SK-N-SH (cell line): ENCODE measurements at regions not wholly inside any gene's neighbourhood (a gene's known extent, or its start where the extent isn't known, plus 50 kb on each side); places are given as distances from the start of the nearest gene placed in this dataset.

Source experiments
- CTCF ChIP-seq: fragments of 200-600 bp; sonication (generic); IDR thresholded peaks from 2 replicates; pipeline ENCODE4 v1.6.1; 2017; ENCODE audit warnings: antibody characterized with exemption, mild to moderate bottlenecking, moderate library complexity
- EZH2phosphoT487 ChIP-seq: fragments of 200-600 bp; sonication (generic); IDR thresholded peaks from 2 replicates; pipeline ENCODE4 v1.6.1; 2017; ENCODE audit warnings: low read depth, mixed run types, mild to moderate bottlenecking, antibody characterized with exemption, moderate library complexity, borderline replicate concordance
- MEF2A ChIP-seq: IDR thresholded peaks from 2 replicates; pipeline ENCODE4 v1.4.0; 2012; ENCODE audit warnings: low read depth, borderline replicate concordance
- NRF1 ChIP-seq: IDR thresholded peaks from 2 replicates; pipeline ENCODE4 v1.6.1; 2012; ENCODE audit warnings: low read depth, mild to moderate bottlenecking, low read length
- POLR2AphosphoS5 ChIP-seq: IDR thresholded peaks from 2 replicates; pipeline ENCODE4 v1.6.1; 2012; ENCODE audit warnings: low read depth, low read length
- REST ChIP-seq: IDR thresholded peaks from 2 replicates; pipeline ENCODE4 v1.6.1; 2012; ENCODE audit warnings: mild to moderate bottlenecking, low read depth, low read length, moderate library complexity
- SIN3A ChIP-seq: IDR thresholded peaks from 2 replicates; pipeline ENCODE4 v1.6.1; 2012; ENCODE audit warnings: low read depth, mild to moderate bottlenecking, low read length, moderate library complexity, borderline replicate concordance
- TAF1 ChIP-seq: IDR thresholded peaks from 2 replicates; pipeline ENCODE4 v1.6.1; 2012; ENCODE audit warnings: low read depth, mild to moderate bottlenecking, low read length, moderate library complexity, borderline replicate concordance
- YY1 ChIP-seq: IDR thresholded peaks from 2 replicates; pipeline ENCODE4 v1.4.0; 2012; ENCODE audit warnings: low read depth, mild to moderate bottlenecking
- ZBTB33 ChIP-seq: IDR thresholded peaks from 2 replicates; pipeline ENCODE4 v1.4.0; 2012; ENCODE audit warnings: low read depth, borderline replicate concordance

- no peak for TF ChIP-seq MEF2A
- TF ChIP-seq EZH2phosphoT487 = no peak
- no peak for TF ChIP-seq CTCF
- no peak for TF ChIP-seq ZBTB33
- TF ChIP-seq POLR2AphosphoS5 = no peak
- no peak for TF ChIP-seq TAF1
- no peak for TF ChIP-seq SIN3A
- no peak for TF ChIP-seq NRF1
- no peak for TF ChIP-seq REST
- no peak for TF ChIP-seq YY1
Observed at GRCh38 chr16:80390871-80391489, 149.8 kb upstream of the DYNLRB2 start.
